NB4 (cell line): ENCODE measurements at regions not wholly inside any gene's neighbourhood (a gene's known extent, or its start where the extent isn't known, plus 50 kb on each side); places are given as distances from the start of the nearest gene placed in this dataset.
"Not testable (repeated sequence)": the region's sequence is repeated elsewhere in the genome, so short reads cannot be mapped to it uniquely, and the experiment has no call there.

Experiments
- POLR2A ChIP-seq: IDR thresholded peaks from 2 replicates; pipeline ENCODE4 v1.6.1; 2011; ENCODE audit warnings: mild to moderate bottlenecking; ENCODE audit not compliant: insufficient read length; ENCODE audit errors: extremely low read depth
- TF ChIP-seq, protein P1 (sequence below): IDR thresholded peaks from one replicate; pipeline ENCODE4 v1.5.1; 2012; ENCODE audit warnings: low read depth, low read length
- TF ChIP-seq, protein P2 (sequence below): IDR thresholded peaks from 2 replicates; pipeline ENCODE4 v1.6.1; 2011; ENCODE audit warnings: low read depth, low read length

- TF ChIP-seq, protein P1, sequence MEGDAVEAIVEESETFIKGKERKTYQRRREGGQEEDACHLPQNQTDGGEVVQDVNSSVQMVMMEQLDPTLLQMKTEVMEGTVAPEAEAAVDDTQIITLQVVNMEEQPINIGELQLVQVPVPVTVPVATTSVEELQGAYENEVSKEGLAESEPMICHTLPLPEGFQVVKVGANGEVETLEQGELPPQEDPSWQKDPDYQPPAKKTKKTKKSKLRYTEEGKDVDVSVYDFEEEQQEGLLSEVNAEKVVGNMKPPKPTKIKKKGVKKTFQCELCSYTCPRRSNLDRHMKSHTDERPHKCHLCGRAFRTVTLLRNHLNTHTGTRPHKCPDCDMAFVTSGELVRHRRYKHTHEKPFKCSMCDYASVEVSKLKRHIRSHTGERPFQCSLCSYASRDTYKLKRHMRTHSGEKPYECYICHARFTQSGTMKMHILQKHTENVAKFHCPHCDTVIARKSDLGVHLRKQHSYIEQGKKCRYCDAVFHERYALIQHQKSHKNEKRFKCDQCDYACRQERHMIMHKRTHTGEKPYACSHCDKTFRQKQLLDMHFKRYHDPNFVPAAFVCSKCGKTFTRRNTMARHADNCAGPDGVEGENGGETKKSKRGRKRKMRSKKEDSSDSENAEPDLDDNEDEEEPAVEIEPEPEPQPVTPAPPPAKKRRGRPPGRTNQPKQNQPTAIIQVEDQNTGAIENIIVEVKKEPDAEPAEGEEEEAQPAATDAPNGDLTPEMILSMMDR, result not testable (repeated sequence)
- TF ChIP-seq POLR2A, result not testable (repeated sequence)
- TF ChIP-seq, protein P2, sequence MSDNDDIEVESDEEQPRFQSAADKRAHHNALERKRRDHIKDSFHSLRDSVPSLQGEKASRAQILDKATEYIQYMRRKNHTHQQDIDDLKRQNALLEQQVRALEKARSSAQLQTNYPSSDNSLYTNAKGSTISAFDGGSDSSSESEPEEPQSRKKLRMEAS, result not testable (repeated sequence)
Observed at GRCh38 chr2:90004553-90004952, 1313.1 kb downstream of the RPIA start.
